HepG2 (cell line): ENCODE measurements at regions not wholly inside any gene's neighbourhood (a gene's known extent, or its start where the extent isn't known, plus 50 kb on each side); places are given as distances from the start of the nearest gene placed in this dataset.

Experiments used
- ATF1 ChIP-seq: IDR thresholded peaks from 2 replicates; pipeline ENCODE4 v1.6.1; 2016; ENCODE audit warnings: mild to moderate bottlenecking, control low read depth
- JUN ChIP-seq: sonication (generic); formaldehyde crosslinking; IDR thresholded peaks from 2 replicates; pipeline ENCODE4 v1.4.0; 2020; ENCODE audit warnings: mild to moderate bottlenecking, missing genetic modification reagents
- NBN ChIP-seq: fragments of 450-650 bp; conservative IDR thresholded peaks from 2 replicates; pipeline ENCODE4 v1.6.1; 2017
- RBAK ChIP-seq: sonication (generic); formaldehyde crosslinking; IDR thresholded peaks from 2 replicates; pipeline ENCODE4 v1.5.1; 2020; ENCODE audit warnings: mild to moderate bottlenecking, missing genetic modification reagents
- ZNF121 ChIP-seq: sonication (generic); formaldehyde crosslinking; IDR thresholded peaks from 2 replicates; pipeline ENCODE4 v1.5.0; 2020; ENCODE audit warnings: mild to moderate bottlenecking, missing genetic modification reagents
- ZNF138 ChIP-seq: sonication (generic); formaldehyde crosslinking; IDR thresholded peaks from 2 replicates; pipeline ENCODE4 v1.5.0; 2020; ENCODE audit warnings: mild to moderate bottlenecking, low read depth, missing genetic modification reagents
- TF ChIP-seq, protein P1 (sequence below): sonication (generic); formaldehyde crosslinking; IDR thresholded peaks from 2 replicates; pipeline ENCODE4 v1.5.0; 2020; ENCODE audit warnings: mild to moderate bottlenecking, missing genetic modification reagents, moderate library complexity

DNA sequence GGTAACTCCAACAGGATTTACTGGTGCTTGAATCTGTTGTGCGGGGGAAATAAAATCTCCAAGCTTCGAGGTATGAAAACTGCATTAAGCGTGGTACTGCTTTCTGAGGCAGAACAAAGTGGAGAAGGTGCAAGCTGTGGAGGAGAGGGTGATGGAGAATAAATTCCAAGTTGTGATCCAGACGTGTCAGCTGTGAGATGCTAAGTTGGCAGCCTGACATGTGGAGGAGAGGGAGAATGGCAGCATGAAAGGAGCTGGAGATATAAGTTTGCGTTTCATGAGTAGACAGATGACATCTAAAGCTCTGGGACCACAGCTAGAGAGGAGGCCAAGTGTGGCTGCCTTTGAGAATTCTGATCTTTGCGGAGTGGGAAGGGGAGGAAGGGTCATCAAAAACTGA is 411.8 kb downstream of the FBXO15 start:
- TF ChIP-seq ZNF121 (CRISPR knock-in tag) (no peak), ATF1 (CRISPR knock-in tag) (no peak), JUN (CRISPR knock-in tag) (no peak), RBAK (no peak), NBN (no peak), ZNF138 (no peak)
- TF ChIP-seq, protein P1, sequence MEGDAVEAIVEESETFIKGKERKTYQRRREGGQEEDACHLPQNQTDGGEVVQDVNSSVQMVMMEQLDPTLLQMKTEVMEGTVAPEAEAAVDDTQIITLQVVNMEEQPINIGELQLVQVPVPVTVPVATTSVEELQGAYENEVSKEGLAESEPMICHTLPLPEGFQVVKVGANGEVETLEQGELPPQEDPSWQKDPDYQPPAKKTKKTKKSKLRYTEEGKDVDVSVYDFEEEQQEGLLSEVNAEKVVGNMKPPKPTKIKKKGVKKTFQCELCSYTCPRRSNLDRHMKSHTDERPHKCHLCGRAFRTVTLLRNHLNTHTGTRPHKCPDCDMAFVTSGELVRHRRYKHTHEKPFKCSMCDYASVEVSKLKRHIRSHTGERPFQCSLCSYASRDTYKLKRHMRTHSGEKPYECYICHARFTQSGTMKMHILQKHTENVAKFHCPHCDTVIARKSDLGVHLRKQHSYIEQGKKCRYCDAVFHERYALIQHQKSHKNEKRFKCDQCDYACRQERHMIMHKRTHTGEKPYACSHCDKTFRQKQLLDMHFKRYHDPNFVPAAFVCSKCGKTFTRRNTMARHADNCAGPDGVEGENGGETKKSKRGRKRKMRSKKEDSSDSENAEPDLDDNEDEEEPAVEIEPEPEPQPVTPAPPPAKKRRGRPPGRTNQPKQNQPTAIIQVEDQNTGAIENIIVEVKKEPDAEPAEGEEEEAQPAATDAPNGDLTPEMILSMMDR (CRISPR knock-in tag), result no peak
